Posterior vena cava (tissue), 2 donors: ENCODE measurements at regions not wholly inside any gene's neighbourhood (a gene's known extent, or its start where the extent isn't known, plus 50 kb on each side); places are given as distances from the start of the nearest gene placed in this dataset.

Source experiments
- DNase-seq: peaks from one replicate; pipeline ENCODE4 v3.0.0-alpha.2; 2020; ENCODE audit warnings: low spot score
- intact Hi-C, 2 donors: fragments of 100-400 bp; cut with DNase I; formaldehyde crosslinking; loops; one replicate each; pipeline versions ENCODE4 v1.14.1 to v1.14.2; 2022 to 2023
- donor health status: DM: yes; HTN: yes; CAD: no.
- donor health status: DM: yes; HTN: yes; CAD: no.

DNA sequence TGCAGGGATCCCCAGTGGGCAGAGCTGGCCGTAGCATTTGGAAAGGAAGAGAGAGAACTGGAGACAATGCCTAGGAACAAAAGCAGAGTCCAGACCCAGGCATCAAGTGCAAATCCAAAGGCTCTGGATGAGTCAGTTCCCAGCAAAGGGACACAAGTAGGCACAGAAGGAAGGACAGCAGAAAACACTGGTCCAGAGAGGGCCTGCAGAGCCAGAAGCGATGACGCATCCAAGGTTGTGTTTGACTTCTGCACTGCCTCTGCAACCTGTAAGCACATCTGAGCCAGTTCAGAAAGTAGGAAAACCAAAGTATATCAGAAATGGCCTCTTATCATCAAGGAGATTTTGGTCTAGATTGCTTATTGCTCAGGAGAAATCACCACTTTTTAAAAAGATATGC lies 604.5 kb downstream of the FGF9 start:
- DNase-seq, result no peak
- intact Hi-C loops, result loop anchor here (2.0 to 5.0 kb wide), 2 partner anchors 45 to 633 kb away; no protein-coding TSS in a partner anchor

DNA sequence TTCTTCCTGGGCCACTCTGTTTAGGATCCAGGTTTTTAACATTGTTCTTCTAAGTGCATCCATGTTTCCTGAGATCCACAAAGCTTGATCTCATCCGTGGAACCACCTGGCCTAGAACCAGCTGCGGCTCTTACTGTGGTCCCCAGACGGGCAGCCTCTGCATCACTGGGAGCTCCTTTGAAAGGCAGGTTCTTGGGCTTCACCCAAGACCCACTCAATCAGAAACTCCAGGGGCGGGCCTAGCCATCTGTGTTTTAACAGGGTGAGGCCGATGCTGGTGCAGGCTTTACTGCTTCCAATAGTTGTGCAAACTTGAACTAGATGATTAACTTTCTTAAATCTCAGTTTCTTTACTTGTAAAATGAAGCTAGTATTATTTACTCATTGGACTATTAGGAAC lies 605.7 kb downstream of the FGF9 start:
- intact Hi-C loops, result loop anchor here in 1 of 2 donors (5.0 kb wide), 1 partner anchor 634 kb away; no protein-coding TSS in a partner anchor
- no peak for DNase-seq

DNA sequence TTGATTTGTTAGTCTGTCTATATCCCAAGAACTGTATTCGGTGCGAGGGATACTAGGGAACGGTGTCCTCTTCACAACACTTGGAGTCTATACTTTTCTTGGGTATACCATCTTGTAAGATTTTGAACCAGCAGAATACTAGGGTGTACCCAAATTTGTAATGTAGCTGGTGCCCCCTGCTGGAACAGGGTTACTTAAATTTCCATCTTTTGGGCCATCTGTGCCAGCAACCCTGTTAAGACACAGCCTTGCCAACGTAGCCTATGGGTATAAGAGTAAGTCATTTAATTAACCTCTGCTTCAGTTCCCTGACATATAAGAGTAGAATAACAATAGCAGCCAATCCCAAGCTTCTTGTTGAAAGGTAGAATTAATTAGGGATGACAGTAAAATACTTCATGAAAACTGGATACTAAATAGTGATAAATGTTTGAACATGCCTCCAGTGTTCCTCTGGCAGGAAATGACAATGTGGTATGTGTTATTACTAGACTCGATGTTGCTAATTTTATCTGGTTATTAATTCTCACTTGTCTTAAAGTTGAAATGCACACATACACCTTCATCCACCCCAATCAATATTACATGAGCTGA lies 607.6 kb downstream of the FGF9 start:
- intact Hi-C loops, result loop anchor here (2.0 to 5.0 kb wide), 2 partner anchors 400 to 636 kb away; no protein-coding TSS in a partner anchor
- DNase-seq, result no peak

DNA sequence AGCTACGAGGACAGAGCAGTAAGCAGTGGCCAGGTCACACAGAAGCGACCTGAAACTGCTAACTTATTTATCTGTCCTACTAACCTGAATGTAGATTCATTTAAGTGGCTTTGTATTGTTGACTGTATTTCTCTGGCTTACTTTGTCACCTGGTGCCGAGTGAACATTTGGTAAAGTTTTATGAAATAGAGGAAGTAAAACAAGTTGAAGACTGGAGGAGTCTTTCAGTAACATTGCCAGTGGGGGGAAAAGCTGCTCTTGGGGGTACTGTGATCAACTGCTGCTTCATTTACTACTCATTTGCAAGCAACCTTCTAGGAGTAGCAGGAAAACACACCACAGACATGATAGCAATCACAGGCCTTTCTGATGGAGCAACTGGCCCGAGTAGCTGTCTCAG lies 615.0 kb downstream of the FGF9 start:
- intact Hi-C loops, result no loop called here
- no peak for DNase-seq

DNA sequence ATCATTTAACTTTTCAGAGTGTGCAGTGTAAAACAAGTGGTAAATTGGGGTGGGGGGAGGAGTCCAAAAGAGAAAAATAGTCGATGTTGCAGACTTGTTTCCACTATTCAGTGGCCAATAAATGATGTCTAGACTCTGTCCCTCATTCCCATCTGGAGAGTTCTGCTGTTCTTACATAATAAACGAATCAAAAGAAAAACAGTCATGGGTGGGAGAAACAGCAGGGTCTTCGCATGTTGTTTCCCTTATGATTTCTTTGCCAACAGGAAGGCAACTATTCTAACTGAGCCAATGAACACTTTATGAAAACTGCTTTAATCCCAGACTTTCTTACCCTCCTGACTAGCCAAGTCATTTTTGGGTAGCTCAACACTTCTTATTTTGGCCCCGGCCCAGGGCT lies 615.5 kb downstream of the FGF9 start:
- intact Hi-C loops, result no loop called here
- DNase-seq, result no peak

DNA sequence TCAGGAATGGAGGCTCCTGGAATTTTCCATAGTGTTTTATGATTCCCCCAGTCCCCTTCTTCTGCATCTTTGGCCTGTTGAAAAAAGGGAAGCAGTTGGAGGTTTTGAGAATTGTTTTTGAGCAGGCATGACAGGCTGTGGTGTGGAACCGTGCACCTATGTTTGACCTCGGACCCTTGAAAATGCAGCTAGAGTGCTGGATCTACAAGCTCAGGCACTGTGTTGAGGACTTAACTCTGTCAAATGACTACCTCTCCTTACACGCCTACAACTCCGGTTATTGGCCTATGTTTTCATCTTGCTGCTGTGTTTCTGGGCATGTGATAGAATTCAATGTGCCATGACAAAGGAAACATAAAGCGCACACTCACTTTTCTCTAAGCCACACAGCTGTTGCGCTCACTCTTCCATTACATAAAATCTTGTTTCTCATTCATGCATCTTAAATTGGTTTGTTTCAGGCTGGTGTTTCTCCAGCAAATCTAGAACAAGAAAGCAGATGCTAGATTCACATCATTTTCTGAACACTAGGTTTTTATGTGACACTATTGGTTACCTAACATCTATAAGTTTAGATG lies 616.6 kb downstream of the FGF9 start:
- intact Hi-C loops, result no loop called here
- no peak for DNase-seq

DNA sequence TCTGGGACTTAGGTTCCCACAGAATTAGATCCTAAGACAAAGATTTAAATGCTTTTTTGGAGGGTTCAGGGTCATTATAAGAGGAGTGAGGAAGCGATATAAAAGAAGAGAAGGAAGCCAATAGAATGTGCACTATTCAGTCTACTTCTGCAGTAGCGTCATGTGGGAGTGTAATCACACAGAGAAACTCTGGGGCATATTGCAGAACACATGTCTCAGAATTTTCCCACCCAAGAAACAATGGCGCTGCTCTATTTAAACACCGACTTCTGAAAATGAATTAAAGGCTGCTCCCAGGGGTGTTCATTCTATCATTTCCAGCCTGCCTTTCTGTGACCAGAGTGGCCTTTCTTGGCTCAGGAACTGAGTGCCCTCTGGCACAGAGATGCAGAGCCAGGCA lies 617.6 kb downstream of the FGF9 start:
- intact Hi-C loops, result no loop called here
- DNase-seq, result no peak

DNA sequence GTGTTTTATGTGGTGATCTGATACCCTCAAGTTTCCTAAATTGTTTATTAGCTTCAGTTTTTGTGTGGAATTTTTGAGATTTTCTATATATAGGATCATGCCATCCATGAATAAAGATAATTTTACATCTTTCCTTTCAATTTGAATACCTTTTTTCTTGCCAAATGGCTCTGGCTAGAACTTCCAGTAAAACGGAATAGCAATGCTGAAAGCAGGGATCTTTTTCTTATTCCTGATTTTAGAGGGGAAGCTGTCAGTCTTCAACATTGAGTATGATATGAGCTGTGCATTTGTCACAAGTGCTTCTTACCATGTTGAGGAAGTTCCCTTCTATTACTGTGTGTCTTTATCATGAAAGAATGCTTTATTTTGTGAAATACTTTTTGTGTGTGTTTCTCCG lies 618.8 kb downstream of the FGF9 start:
- intact Hi-C loops, result no loop called here
- no peak for DNase-seq

DNA sequence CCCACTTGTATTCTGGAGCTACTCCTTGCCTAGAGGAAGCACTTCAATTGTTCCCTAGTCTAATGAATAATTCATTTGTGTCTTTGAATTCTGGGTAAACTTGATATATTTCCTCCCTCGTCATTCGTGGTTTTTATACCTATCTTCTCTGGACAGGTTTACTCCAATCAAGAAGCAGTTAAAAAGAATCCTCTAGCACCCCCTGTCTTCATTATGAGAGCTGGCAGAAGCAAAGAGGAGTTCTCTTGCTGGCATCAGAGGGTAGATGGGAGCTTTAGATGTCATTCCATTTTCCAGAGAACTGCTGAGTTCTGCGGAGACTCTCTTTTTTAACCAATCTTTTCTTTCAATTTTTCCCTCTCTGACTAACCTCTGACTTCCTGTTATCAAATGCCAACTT lies 627.7 kb downstream of the FGF9 start:
- intact Hi-C loops, result no loop called here
- no peak for DNase-seq

DNA sequence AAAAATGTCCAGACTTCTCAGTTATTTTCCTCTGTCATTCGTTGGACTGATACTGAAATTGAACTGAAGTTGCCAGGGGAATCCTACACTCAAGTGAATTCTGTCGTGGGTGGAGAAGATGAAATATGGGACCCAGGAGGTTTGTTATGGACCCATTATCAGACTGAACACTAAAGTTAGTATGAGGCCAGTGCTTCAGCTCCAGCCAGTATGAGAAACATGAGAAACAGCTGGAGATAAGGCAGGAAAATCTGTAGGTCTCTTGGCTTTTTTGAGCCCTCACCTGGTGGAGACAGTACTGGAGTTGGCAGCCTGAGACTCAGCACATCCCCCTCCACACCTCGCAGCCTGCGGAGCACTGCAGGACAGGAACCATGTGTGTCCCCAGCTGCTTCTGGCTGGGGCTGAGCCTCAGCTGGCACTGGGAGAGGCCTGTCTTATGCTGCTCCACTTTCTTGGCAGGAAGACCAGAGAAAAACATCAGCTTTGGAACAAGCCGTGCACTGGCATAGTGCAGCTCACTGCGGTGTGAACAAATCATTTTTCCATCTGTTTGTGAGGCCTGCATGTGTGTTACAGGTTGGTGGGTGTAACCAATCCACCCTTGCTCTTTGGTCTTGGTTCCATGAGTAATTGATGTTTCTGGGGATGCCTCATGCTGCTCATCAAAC lies 641.0 kb downstream of the FGF9 start:
- peak; percentile 81 for DNase-seq
- intact Hi-C loops, result no loop called here

DNA sequence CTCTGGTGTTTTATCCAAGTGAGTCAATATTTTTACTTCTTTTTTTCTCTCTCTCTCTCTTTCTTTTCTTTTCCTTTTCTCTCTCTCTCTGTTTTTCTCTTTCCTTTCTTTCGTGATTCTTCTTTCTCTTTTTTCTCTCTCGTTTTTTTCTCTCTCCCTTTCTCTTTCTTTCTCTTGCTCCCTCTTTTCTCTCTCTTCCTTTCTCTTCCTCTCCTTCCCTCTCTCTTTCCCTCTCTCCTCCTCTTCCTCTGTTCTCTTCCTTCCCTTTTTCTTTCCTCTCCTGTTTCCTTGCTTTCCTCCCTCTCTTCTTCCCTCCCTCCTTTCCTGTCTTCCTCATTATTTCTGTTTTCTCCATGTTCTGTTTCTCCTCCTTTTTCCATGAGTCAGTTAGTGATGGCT lies 641.5 kb downstream of the FGF9 start:
- intact Hi-C loops, result no loop called here
- no peak for DNase-seq

DNA sequence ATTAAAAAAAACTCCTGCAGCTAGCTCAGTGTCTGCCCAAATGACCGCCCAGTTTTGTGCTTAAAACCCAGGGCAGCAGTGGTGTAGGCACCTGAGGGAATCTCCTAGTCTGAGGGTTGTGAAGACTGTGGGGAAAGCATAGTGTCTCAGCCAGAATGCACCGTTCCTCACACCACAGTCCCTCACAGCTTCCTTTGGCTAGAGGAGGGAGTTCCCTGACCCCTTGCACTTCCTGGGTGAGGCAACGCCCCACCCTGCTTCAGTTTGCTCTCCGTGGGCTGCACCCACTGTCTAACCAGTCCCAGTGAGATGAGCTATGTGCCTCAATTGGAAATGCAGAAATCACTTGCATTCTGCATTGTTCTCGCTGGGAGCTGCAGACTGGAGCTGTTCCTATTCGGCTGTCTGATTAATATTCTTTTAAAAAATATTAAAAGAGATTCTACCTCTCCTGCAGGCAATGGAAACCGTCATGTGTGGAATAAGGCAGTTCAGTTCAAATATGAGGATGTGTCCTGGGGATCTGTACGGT lies 645.7 kb downstream of the FGF9 start:
- intact Hi-C loops, result no loop called here
- no peak for DNase-seq

DNA sequence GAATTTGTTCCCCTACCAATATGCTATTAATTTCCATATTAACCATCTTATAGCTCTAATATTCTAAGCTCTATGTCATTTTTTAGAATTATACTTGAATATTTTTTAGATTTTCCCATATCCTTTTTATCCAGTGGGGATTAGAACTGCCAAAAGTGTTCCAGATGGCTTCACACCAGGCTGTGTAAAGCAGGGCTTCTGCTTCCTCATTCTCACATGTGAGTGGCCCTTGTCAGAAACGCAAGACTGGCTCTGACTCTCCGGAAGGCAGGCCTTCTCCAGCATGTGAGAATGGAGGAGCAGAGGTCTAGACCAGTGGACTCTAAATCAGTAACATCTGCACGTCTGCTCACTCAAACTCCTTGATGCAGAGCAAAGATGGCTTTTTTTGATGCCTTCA lies 650.1 kb downstream of the FGF9 start:
- intact Hi-C loops, result no loop called here
- no peak for DNase-seq

DNA sequence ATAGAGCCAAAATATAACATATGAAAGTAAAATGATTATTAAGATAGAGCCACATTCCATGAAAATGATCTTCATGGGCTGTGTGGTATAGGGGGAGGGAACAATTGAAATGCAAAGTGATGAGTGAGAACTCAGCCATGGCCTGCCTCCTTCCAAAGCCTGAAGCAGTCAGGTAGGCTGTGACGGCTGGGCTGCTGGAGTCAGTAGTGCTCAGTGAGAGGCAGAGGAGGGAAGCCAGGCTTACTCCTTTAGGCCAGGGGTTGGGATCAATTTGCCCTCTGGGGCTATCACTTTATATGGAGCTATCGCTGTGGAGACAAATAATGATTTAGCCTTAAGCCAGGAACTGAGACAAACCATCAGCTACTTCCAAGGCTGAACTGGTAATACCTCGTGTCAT lies 654.9 kb downstream of the FGF9 start:
- DNase-seq, result no peak
- intact Hi-C loops, result no loop called here

DNA sequence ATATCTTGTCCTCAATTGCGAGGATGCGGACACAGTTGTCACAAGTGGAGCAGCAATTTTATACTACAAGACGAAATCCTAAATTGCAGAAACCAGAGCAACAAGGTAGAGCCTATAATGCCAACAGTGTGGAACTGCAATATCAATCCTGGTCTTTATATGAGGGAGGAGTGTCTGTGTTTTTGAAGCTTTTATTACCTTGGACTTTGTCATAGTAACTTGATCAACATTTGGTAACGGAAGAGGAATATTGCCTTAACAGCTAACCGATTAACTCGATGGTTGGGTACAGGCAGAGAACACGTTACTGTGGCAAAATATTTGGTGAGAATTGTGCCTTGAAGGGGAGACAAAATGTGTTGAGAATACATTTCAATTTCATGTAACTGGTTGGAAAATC lies 661.5 kb downstream of the FGF9 start:
- intact Hi-C loops, result no loop called here
- DNase-seq, result no peak

DNA sequence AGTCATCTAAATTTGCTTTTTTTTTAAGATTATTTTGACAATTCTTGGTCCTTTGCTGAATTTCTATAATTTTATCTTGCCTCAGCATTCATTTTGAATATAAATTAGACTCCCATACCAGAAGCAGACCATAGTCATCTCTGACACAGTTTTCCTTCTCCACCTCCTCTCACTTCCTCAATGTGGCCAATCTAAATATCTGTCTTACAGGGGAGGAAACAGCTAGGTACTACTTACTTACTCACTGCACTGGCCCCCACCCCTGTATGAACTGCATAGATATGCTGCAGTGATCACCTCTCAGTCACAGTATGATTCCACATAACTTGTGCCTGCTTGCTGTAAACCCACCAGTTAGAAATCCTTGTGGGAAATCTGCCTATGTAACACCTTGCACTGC lies 665.6 kb downstream of the FGF9 start:
- intact Hi-C loops, result no loop called here
- no peak for DNase-seq

DNA sequence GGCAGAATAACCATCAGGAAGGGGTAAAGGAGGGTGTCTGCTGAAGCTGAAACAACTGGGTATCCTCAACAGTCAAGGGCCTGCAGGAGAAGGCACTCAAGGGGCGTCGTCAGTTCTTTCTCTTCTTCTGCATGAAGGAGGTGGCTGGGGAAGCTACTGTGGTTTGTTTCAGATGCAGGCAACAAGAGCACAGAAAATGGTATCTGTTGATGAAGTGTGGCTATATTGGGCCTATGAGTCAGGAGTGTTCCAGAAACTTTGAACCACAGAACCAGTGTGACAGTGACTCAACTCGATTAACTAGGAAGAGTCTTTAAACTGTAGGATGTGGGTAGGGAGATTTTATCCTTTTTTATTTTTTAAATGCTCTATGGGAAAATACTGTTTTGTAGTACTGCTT lies 686.3 kb downstream of the FGF9 start:
- intact Hi-C loops, result no loop called here
- no peak for DNase-seq

DNA sequence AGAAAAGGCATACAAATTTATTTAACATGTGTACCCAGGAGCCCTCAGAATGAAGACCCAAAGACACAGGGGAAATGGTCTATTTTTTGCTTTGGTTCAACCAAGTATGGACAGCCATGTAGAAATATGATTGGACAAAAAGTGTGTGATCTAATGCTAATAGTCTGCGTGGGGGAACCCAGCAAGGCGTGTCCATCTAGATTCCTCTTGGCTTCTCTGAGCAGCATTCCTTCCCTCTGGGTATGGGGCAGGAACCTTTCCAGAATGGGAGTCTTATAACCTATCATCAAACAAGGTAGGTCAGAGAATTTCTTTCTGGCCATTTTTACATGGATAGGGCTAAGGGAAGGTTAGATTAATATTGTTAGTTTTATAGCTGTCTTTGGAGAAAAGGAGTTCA lies 698.2 kb downstream of the FGF9 start:
- intact Hi-C loops, result no loop called here
- no peak for DNase-seq

DNA sequence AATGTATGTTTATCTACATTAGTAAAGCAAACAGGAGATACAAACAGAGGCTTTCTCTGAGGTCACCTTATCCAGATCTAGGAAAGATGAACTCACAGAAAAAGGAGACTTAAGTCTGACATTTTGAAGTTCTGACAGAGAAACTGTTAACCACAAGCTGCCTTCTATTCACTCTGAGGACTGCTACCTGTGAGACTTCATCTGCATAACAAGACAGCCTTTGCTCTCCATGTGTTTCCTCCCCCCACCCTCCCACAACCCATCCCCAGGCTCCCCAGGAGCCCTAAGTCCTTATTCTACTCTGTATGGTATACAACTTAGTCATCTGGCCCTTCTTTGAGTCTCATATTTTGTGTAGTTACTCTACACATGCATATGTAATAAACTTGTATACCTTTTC lies 699.0 kb downstream of the FGF9 start:
- intact Hi-C loops, result no loop called here
- DNase-seq, result no peak

DNA sequence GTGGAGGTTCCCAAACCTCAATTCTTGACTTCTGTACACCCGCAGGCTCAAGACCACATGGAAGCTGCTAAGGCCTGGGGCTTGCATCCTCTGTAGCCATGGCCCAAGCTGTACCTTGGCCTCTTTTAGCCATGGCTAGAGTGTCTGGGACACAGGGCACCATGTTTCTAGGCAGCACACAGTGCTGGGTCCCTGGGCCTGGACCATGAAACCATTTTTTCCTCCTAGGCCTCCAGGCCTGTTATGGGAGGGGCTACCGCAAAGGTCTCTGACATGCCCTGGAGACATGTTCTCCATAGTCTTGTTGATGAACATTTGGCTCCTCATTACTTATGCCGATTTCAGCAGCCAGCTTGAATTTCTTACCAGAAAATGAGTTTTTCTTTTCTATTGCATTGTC lies 701.4 kb downstream of the FGF9 start:
- intact Hi-C loops, result no loop called here

DNA sequence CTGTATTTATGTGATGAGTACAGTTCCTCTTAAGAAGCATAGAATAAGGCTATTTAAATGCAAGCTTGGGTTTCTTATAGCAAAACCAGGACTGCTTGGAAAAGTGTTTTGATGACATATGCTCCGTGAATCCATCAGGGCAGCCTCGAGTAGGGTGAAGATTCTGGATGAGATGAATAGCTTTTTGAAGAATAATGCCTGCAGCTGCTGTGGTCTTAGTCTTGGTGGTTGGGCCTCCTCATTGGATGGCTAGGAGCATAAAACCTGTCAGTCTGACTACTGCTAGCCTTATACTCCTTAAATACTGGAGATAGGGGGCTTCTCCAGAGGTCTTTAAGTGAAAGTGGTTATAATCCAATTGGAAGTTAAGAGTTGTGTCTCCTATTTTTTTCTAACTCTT lies 704.3 kb downstream of the FGF9 start:
- intact Hi-C loops, result no loop called here
- DNase-seq, result no peak

More for the DNA sequence above, 701.4 kb downstream of the FGF9 start:
- no peak for DNase-seq
